ENCODE measurements at regions not wholly inside any gene's neighbourhood (a gene's known extent, or its start where the extent isn't known, plus 50 kb on each side); places are given as distances from the start of the nearest gene placed in this dataset.

DNA sequence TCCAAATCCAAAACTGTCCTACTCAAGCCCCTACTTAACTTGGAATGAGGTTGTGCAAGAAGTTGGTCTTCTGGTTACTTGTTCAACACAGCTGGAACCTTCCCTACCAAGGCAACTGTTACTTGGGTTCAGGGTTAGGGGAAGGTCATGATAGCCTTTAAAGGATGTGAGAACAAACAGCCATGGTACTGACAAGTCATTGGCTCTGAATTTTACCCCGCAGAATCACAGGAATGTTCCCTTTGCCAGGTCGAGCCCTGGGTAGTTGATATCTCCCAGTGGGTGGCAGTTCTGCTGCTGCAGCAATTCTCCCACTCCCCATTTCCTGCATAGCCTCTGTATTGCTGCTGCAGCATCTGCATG is 396.1 kb upstream of the MPDZ start:
- TF ChIP-seq, protein P1, sequence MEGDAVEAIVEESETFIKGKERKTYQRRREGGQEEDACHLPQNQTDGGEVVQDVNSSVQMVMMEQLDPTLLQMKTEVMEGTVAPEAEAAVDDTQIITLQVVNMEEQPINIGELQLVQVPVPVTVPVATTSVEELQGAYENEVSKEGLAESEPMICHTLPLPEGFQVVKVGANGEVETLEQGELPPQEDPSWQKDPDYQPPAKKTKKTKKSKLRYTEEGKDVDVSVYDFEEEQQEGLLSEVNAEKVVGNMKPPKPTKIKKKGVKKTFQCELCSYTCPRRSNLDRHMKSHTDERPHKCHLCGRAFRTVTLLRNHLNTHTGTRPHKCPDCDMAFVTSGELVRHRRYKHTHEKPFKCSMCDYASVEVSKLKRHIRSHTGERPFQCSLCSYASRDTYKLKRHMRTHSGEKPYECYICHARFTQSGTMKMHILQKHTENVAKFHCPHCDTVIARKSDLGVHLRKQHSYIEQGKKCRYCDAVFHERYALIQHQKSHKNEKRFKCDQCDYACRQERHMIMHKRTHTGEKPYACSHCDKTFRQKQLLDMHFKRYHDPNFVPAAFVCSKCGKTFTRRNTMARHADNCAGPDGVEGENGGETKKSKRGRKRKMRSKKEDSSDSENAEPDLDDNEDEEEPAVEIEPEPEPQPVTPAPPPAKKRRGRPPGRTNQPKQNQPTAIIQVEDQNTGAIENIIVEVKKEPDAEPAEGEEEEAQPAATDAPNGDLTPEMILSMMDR (conservative IDR thresholded peaks at IDR 0.05; ENCODE audit: low read depth, low read length): no peak
- TF ChIP-seq EZH2 (IDR thresholded peaks at IDR 0.05; ENCODE audit: borderline replicate concordance, low read depth, low read length, poor library complexity, severe bottlenecking): no peak

Measured in A673 (cell line).